RWPE1 (cell line): ENCODE measurements at regions not wholly inside any gene's neighbourhood (a gene's known extent, or its start where the extent isn't known, plus 50 kb on each side); places are given as distances from the start of the nearest gene placed in this dataset.

Source experiments
- CTCF ChIA-PET: fragments of 350-600 bp; sonication (Branson Sonifier 250); formaldehyde crosslinking; extraction: SDS; loops from one replicate; lab custom pipeline; 2021; lab: Yijun Ruan, JAX
- POLR2A ChIA-PET: fragments of 400-600 bp; formaldehyde crosslinking; extraction: SDS; loops from one replicate; lab custom pipeline; 2020; ENCODE audit warnings: antibody characterized with exemption; ENCODE audit not compliant: low non-redundant PET; lab: Yijun Ruan, JAX
- DNase-seq: peaks from one replicate; pipeline ENCODE4 v3.0.0; 2012; ENCODE audit warnings: low spot score
- H3K27ac ChIP-seq: fragments of 450-650 bp; 2 replicates; pipeline ENCODE4 v1.5.1; 2017
- CTCF ChIP-seq: fragments of 450-650 bp; conservative IDR thresholded peaks from 2 replicates; pipeline ENCODE4 v1.5.1; 2017; ENCODE audit warnings: low read depth, mild to moderate bottlenecking

DNA sequence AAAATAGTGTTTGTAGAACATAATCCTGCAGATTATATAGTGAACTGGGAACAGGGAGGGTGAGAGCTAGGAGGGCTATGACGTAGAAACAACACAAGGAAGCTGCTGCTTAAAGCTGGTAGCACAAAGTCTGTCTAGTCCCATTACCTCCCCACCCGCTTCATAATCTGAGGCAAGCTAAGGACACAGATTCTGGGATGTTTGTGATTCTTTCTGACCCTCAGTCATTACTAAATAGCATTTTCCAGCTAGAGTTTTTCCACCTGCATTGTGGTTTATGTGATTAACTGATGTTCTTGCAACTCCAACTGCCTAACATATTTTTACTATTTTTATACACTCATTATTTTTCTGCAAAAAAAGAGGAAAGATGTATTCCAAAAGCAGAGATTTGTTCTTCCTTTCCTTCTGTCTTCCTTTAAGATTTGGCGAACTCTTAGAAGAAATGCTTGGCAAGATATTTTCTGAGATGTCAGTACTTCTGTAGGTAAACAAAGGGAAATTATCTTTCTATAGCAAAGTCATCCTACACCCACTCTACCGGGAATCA lies 293.2 kb upstream of the FAR2 start:
- POLR2A ChIA-PET: no interaction called here
- no peak for DNase-seq
- TF ChIP-seq CTCF: no peak
- no peak overlapping the region for H3K27ac ChIP-seq
- CTCF ChIA-PET: interaction anchor here (0.6 kb wide), 1 partner anchor 211 kb away, joined by 4 read pairs; no protein-coding TSS in a partner anchor

DNA sequence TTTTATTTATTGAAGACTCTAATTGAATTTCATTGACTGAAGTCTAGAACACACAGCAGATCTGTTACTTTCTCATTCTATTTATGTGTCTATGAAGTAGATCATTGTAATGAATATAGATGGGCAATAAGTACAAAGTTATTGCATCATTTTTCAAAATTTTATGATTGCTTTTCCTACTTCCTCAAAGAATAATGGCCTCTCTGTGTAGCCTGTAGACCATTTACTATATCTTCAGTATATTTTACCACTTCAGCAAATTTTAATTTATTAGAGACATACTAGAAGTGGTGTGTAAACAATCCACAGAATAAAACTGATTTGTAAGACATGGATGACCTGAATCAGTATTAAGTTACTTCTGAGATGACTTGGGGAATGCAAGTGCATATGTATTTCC lies 291.7 kb upstream of the FAR2 start:
- ChIA-PET CTCF (no interaction called here), POLR2A (no interaction called here)
- no peak overlapping the region for H3K27ac ChIP-seq
- DNase-seq: no peak
- TF ChIP-seq CTCF: no peak

DNA sequence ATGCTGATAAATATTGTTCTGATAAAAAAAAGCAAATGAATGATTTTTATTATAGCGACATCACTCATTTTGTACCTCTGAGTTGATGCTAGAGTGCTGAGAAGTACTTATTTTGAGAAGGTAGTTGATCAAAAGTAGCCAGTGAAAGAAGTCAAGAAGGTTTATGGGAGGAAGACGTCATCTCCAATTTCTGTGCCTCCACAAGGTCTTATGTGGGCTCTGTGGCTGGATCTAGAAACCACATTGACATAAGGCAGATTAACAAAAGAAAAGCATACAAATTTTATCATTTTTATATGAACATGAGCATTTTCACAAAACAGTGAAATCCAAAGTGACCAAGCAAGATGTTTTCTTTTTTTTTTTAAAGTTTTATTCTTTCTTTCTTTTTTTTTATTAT lies 289.5 kb upstream of the FAR2 start:
- H3K27ac ChIP-seq: no peak overlapping the region
- POLR2A ChIA-PET: no interaction called here
- no peak for TF ChIP-seq CTCF
- CTCF ChIA-PET: no interaction called here
- no peak for DNase-seq

- POLR2A ChIA-PET: no interaction called here
- TF ChIP-seq CTCF: no peak
- CTCF ChIA-PET: no interaction called here
- H3K27ac ChIP-seq: no peak overlapping the region
- no peak for DNase-seq
Observed at GRCh38 chr12:28865776-28866175, 283.3 kb upstream of the FAR2 start.

- TF ChIP-seq CTCF: no peak
- H3K27ac ChIP-seq: no peak overlapping the region
- POLR2A ChIA-PET: no interaction called here
- DNase-seq: no peak
- CTCF ChIA-PET: interaction anchor here (0.5 kb wide), 1 partner anchor 16 kb away, joined by 3 read pairs; no protein-coding TSS in a partner anchor
Observed at GRCh38 chr12:28866296-28866695, 282.8 kb upstream of the FAR2 start.

GRCh38 chr12:28866715-28867503 lies 282.2 kb upstream of the FAR2 start:
- DNase-seq: no peak
- CTCF ChIA-PET: interaction anchor here (0.5 kb wide), 1 partner anchor 17 kb away, joined by 3 read pairs; no protein-coding TSS in a partner anchor

More at GRCh38 chr12:28866715-28867503, 282.2 kb upstream of the FAR2 start:
- POLR2A ChIA-PET: no interaction called here
- no peak for TF ChIP-seq CTCF
- no peak overlapping the region for H3K27ac ChIP-seq
